ENCODE measurements at regions not wholly inside any gene's neighbourhood (a gene's known extent, or its start where the extent isn't known, plus 50 kb on each side); places are given as distances from the start of the nearest gene placed in this dataset.

- no peak overlapping the region for H3K4me2 ChIP-seq (ENCODE audit: low read depth, low read length, poor library complexity, severe bottlenecking)
- H3K4me3 ChIP-seq (ENCODE audit: low read length, poor library complexity, severe bottlenecking) = no peak overlapping the region
- no peaks in the 10 kb centered on the region for H3K79me2 ChIP-seq (ENCODE audit: insufficient read depth, low read length)
- TF ChIP-seq CTCF (conservative IDR thresholded peaks at IDR 0.05; ENCODE audit: low read length) = no peak
- no peak for TF ChIP-seq EZH2phosphoT487 (IDR thresholded peaks at IDR 0.05; ENCODE audit: borderline replicate concordance)
- no peaks in the 10 kb centered on the region for H4K20me1 ChIP-seq (ENCODE audit: insufficient read depth, low read length, poor library complexity, severe bottlenecking)
- H2AFZ ChIP-seq (ENCODE audit: low read length) = no peak overlapping the region
- H3K36me3 ChIP-seq (ENCODE audit: insufficient read depth, low read length) = no peaks in the 10 kb centered on the region
- H3K27me3 ChIP-seq (ENCODE audit: insufficient read depth, low read length, poor library complexity, severe bottlenecking) = no peaks in the 10 kb centered on the region
- no peaks in the 10 kb centered on the region for H3F3A ChIP-seq (ENCODE audit: low read depth)
- no peaks in the 10 kb centered on the region for H3K9me3 ChIP-seq (ENCODE audit: insufficient read depth, low read depth, low read length)
- H3K9ac ChIP-seq (ENCODE audit: low read depth, low read length, poor library complexity, severe bottlenecking) = no peak overlapping the region
- no peaks in the 10 kb centered on the region for H3K9me2 ChIP-seq (replicated peaks; ENCODE audit: low read depth, low read length)
- no peaks in the 10 kb centered on the region for H3K4me1 ChIP-seq (ENCODE audit: insufficient read depth, low read length, poor library complexity, severe bottlenecking)
These were observed 187.6 kb upstream of the SPRED2 start for GRCh38 chr2:65620026-65620425.

GRCh38 chr2:65615602-65616001, 183.2 kb upstream of the SPRED2 start:
- Histone ChIP-seq H2AFZ (ENCODE audit: low read length) (no peak overlapping the region), H3K27me3 (ENCODE audit: insufficient read depth, low read length, poor library complexity, severe bottlenecking) (no peaks in the 10 kb centered on the region), H3K4me1 (ENCODE audit: insufficient read depth, low read length, poor library complexity, severe bottlenecking) (no peaks in the 10 kb centered on the region), H3F3A (ENCODE audit: low read depth) (no peaks in the 10 kb centered on the region), H3K4me3 (ENCODE audit: low read length, poor library complexity, severe bottlenecking) (no peak overlapping the region), H4K20me1 (ENCODE audit: insufficient read depth, low read length, poor library complexity, severe bottlenecking) (no peaks in the 10 kb centered on the region), H3K4me2 (ENCODE audit: low read depth, low read length, poor library complexity, severe bottlenecking) (no peak overlapping the region), H3K79me2 (ENCODE audit: insufficient read depth, low read length) (no peaks in the 10 kb centered on the region), H3K9ac (ENCODE audit: low read depth, low read length, poor library complexity, severe bottlenecking) (no peak overlapping the region), H3K9me3 (ENCODE audit: insufficient read depth, low read depth, low read length) (no peaks in the 10 kb centered on the region), H3K9me2 (replicated peaks; ENCODE audit: low read depth, low read length) (no peaks in the 10 kb centered on the region), H3K36me3 (ENCODE audit: insufficient read depth, low read length) (no peaks in the 10 kb centered on the region)
- TF ChIP-seq EZH2phosphoT487 (IDR thresholded peaks at IDR 0.05; ENCODE audit: borderline replicate concordance) = no peak
- no peak for TF ChIP-seq CTCF (conservative IDR thresholded peaks at IDR 0.05; ENCODE audit: low read length)

- no peaks in the 10 kb centered on the region for H3K79me2 ChIP-seq (ENCODE audit: insufficient read depth, low read length)
- H3F3A ChIP-seq (ENCODE audit: low read depth) = no peaks in the 10 kb centered on the region
- H3K36me3 ChIP-seq (ENCODE audit: insufficient read depth, low read length) = no peaks in the 10 kb centered on the region
- H3K27me3 ChIP-seq (ENCODE audit: insufficient read depth, low read length, poor library complexity, severe bottlenecking) = no peaks in the 10 kb centered on the region
- H3K4me2 ChIP-seq (ENCODE audit: low read depth, low read length, poor library complexity, severe bottlenecking) = no peak overlapping the region
- no peaks in the 10 kb centered on the region for H3K9me3 ChIP-seq (ENCODE audit: insufficient read depth, low read depth, low read length)
- no peak overlapping the region for H2AFZ ChIP-seq (ENCODE audit: low read length)
- no peaks in the 10 kb centered on the region for H3K9me2 ChIP-seq (replicated peaks; ENCODE audit: low read depth, low read length)
- H3K4me3 ChIP-seq (ENCODE audit: low read length, poor library complexity, severe bottlenecking) = no peak overlapping the region
- H4K20me1 ChIP-seq (ENCODE audit: insufficient read depth, low read length, poor library complexity, severe bottlenecking) = no peaks in the 10 kb centered on the region
- TF ChIP-seq EZH2phosphoT487 (IDR thresholded peaks at IDR 0.05; ENCODE audit: borderline replicate concordance) = no peak
- no peak for TF ChIP-seq CTCF (conservative IDR thresholded peaks at IDR 0.05; ENCODE audit: low read length)
- H3K4me1 ChIP-seq (ENCODE audit: insufficient read depth, low read length, poor library complexity, severe bottlenecking) = no peaks in the 10 kb centered on the region
- no peak overlapping the region for H3K9ac ChIP-seq (ENCODE audit: low read depth, low read length, poor library complexity, severe bottlenecking)
These were observed 181.7 kb upstream of the SPRED2 start for GRCh38 chr2:65613968-65614555.

Data from Loucy (cell line).